Lung microvascular endothelial cell (primary cell): ENCODE measurements at regions not wholly inside any gene's neighbourhood (a gene's known extent, or its start where the extent isn't known, plus 50 kb on each side); places are given as distances from the start of the nearest gene placed in this dataset.
"Not testable (repeated sequence)": the region's sequence is repeated elsewhere in the genome, so short reads cannot be mapped to it uniquely, and the experiment has no call there.

Experiments
- DNase-seq, 2 donors: peaks; one replicate each; pipeline versions ENCODE4 v3.0.0 to v3.0.0-alpha.2; 2010; ENCODE audit warnings: low read depth in 2 of 2

DNA sequence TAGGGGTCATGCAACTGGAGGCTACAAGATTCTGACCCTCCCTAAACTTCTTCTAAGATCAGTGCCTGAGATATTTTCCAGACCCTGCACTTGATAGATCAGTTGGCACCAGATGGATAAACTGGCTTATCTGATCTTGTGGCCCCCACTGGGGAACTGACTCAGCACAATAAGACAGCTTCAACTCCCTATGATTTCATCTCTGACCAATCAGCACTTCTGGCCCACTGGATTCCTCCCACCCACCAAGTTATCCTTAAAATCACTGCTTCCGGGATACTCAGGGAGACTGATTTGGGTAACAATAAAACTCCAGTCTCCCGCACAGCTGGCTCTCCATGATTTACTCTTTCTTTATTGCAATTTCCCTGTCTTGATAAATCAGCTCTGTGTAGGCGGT is 2180.4 kb upstream of the WWC1 start:
- no peak for DNase-seq

DNA sequence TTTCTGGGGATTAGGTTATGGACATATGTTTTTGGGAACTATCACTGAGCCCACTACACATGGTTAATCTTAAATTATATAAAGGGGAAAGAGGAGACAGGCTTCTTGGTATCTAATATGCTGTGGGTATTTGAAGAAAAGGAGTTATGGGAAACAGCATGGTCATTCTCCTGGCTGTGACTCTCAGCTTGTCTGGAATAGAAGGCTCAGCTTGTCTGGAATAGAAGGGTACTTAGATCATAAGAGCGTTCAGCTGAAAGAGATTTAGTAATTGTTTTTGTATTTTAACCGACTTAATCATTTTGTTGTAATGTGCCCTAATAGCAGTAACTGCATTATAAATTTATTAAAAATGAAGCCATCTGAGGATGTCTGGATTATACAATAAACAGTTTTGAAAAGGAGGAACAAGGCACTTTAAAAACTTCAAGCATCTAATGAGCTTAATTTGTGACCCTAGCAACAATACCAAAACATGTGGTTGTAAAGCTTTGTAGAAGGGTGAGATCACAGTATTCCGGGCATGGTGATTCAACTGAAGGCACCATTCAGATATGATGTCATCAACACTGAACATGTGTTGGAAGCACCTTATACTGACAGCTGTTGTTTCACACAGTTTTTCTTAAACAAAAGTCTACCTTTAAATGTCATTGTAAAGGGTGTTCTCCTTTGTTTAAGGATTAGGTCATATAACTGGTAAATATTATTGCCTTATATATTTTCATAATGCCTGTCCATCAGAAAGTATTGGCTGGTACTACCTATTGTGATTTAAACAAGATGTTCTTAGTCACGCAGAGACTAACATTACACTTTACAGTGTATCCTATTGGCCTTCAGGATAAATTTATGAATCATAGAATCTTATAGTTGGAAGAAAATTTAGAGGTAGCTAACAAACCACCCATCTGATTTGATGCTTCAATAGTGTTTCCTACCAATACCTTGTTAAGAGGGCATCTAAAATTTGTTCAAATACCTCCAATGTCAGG is 2174.1 kb upstream of the WWC1 start:
- DNase-seq: no peak

DNA sequence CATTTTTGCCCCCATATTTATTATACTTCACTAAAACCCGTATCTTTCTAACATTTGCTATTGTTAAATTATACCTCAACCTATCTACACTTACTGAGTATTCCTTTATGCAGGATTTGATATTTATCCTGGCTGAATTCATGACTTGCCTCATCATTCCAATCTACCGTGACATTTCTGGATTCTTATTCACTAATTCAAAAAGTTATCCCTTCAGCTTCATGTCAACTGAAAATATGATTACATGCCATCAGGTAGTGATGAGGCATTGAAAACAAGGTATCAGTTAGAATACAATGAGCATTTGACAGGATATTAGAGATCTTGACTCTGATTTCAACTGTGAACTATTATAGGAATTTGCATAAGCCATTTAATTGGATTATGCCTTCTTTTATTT is 2171.9 kb upstream of the WWC1 start:
- DNase-seq: no peak

DNA sequence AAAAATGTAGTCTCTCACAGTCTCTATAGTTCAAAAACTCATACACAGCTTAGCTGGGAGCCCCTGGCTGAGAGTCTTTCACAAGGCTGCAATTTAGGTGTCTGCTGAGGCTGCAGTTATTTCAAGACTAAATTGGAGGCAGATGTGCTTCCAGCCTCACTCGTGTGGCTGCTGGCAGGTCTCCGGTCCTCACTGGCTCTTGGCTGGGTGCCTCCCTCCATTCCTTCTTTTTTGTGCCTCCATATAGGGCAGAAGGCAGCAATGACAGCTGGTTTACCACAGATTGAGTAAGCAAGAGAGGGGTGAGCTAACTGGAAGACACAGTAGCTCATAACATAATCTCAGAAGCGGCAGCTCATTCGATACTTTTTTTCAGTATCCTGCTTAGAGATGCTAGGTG is 2167.7 kb upstream of the WWC1 start:
- no peak for DNase-seq

DNA sequence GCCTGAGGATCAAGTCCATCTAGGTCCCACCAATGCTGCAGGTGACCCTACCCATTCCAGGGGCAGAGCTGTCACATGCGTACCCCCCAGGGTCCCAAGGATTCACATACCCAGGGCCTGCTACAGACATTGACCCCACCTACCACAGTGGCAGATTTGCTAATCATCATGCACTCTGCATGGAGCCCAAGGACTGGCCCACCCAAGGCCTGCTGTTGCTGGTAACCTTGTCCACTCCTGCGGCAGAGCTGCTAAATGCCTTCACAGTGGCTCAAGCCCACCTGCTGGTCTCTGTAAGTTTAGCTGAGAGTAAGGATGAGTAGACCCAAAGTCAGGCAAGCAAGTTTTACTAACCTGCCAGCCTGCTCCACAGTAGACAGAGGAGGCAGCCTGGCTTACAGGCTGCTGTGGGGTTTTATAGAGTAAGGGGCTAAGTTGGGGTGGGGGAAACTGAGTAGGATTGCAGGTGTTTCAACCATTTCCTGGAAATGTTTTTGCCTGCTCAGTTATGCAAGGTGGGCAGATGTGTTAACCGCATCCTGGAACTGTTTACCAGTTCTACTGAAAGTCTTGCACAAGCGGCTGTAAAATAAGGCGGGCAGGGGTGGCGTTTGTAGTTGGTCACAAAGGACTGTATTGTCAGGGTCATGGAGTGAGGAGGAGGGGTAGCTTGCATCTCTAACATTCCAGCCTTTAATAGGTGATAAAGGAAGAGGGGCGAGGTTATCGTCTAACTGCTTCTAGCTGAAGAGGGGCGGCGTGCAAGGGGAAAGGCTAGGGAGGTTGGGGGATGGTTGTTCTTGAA is 2163.5 kb upstream of the WWC1 start:
- no peak for DNase-seq

DNA sequence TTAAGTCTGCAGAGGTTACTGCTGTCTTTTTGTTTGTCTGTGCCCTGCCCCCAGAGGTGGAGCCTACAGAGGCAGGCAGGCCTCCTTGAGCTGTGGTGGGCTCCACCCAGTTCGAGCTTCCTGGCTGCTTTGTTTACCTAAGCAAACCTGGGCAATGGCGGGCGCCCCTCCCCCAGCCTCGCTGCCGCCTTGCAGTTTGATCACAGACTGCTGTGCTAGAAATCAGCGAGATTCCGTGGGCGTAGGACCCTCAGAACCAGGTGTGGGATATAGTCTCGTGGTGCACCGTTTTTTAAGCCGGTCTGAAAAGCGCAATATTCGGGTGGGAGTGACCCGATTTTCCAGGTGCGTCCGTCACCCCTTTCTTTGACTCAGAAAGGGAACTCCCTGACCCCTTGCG is 2146.3 kb upstream of the WWC1 start:
- DNase-seq: not testable (repeated sequence)

DNA sequence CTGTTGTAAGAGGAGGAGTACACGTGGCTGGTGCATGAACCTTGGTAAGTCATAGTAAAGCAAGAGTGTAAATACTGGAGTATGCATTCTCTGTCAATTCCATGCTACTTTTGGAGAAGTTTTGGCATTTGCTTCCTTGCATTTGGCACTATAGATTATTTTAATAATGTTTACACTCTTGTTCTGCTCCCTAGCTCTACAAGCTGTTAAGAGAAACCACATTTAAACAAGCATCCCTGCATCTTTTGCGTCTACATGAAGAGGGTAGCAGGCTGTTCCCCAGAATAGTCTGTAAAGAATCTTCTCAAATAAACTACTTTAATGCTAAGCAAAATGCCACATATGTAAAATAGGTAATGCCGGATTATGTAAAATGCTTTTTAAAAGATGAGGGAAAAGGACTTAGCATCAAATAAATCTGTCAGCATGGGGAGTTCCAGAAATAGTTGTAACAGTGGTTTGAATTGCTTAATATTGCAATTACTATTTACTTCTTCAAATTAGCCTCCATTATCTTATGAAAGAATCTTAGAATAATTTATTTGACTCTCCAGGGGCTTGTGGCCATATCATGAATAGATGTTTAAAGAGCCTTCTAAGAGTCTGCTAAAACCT is 2127.3 kb upstream of the WWC1 start:
- DNase-seq: no peak

DNA sequence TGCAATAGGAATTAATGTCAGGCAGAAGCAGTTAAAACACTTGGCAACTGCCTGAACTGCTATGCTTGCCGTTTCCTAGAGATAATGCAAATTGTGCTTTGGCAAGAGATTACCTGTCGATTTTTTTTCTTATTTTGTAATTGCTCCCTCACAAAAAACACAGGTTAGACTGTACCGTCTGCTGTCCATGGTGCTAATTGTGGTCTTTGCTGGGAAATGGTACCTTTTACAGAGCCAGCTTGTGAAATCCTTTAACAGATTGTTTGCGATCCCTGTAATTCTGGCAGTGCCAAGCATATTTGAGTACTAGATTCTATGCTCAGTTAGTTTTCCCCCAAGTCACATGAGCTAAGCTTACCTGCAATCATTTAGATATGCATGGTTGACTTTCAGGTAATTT is 2125.8 kb upstream of the WWC1 start:
- no peak for DNase-seq

DNA sequence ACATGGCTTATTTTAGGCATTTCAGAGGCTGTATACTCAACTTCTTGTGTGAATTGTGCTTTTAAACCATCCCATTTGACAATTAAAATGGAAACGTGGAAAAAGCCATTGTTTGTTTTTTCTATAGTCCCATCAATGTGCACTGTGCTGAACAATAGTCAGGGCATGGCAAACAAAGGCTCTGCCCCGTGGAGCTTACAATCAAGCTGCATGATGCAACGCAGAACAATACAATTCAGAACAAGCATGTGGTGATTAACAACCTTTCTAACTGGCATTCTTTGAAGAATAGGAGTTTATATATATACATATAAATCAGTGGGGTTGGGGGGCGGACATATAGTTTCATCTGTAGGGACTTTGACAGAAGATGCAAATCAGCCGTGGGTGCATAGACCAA is 2125.4 kb upstream of the WWC1 start:
- DNase-seq: no peak

DNA sequence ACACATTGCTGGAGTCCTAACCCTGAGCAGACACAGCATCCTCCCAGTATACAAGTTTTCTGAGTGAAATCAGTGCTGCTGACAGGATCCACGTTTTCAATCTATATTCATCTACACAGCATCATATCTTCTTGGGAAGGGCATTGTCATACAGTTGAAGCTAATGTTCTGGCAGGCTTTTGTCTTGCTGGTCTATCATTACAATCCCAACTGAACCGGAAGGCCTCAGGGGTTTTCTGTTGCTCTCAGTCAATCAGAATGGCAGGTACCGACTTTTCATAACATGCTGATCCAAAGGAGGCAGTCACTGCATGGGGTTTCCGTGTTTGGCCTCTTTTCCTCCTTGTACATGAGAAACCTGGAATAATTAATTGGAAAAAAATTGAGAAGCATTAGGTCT is 2118.8 kb upstream of the WWC1 start:
- DNase-seq: no peak

DNA sequence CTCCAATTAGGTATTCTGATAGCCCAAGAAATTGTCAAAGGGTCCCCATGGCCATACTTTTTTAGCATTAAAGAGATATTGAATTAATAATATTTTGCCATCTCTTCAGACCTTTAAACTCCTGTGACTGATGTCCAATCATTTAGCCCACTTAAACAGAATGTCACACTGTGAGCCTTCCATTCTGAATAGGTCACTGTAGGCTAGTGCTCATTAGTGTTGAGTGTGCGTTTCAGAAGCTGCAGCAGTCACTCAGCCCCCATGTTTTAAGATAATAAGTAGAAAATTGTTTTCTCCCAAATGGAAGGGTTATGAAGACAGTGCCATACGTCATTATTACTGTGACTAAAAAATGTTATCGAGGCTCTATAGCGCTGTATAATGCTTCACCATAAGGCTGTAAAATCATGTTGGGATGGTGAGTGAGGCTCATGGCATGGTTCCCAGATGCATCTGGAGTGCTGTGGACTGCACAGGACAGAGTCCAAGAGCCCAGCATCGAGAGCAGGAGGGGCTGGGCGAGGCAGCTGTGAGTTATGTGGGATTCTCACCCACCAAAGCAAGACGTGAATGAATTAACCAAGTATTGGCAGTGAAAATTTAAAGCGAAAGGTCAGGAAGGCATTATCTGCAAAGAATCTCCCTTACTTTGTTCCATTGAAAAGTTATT is 2112.9 kb upstream of the WWC1 start:
- no peak for DNase-seq

DNA sequence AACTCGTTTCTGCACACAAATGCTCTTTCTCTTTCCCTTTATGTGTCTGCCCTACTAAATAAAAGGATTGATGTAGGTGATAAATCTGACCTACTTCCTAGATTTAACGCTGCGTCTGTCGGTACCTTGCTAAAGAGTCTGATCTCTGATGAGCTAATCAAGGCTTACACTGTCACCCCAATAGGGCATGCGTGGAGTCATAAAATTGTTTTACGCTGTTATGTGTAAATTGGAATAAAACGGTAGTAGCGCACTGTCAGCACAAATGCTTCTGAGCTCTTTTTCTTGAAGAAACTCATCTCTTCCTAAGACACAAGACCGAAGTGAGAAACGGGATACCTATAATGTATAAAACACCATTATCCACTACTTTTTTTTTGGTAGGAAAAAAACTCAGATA is 2106.3 kb upstream of the WWC1 start:
- DNase-seq: no peak

DNA sequence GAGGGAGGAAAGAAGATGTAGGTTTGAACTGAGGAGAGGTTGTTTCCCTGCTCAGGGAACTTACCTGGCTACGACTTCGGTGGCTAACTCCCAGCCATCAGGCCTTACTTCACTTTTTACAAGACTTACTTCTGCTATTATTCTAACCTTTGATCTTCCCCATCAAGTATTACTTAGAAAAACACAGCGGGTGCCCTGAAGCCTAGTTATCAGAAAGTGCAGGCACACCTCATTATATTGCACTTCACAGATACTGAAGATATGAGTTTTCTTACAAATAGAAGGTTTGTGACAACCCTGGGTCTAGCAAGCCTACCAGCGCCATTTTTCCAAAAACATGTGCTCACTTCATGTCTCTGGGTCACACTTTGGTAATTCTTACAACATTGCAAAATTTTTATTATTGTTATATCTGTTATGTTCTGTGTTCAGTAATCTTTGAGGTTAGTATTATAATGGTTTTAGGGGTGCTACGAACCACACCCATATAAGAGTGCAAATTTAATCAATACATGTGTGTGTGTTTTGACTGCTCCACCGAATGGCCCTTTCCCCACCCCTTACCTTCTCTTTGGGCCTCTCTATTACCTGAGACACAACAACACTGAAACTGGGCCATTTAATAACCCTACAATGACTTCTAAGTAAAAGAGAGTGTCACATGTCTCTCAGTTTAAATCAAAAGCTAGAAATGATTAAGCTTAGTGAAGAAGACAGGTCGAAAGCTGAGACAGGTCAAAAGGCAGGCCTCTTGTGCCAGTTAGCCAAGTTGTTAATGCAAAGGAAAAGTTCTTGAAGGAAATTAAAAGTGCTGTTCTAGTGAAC is 2102.7 kb upstream of the WWC1 start:
- no peak for DNase-seq

DNA sequence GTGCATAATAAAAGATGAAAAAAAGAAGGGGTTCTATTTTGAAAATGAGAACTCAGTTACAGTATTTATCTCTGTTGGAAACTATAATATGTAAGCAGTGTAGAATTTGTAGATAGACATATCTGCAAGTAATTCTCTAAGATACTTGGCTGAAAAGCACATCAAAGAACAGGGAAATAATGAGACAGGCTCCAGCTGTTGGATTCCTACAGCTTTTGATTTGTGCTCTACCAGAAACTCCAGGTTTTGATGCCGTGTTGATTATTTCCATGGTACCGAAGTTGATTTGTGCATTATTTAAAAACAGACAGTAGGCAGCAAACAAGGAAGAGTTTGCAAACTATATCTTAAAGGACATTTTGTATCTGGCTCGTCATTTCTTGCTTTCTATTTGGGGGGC is 2098.7 kb upstream of the WWC1 start:
- no peak for DNase-seq

DNA sequence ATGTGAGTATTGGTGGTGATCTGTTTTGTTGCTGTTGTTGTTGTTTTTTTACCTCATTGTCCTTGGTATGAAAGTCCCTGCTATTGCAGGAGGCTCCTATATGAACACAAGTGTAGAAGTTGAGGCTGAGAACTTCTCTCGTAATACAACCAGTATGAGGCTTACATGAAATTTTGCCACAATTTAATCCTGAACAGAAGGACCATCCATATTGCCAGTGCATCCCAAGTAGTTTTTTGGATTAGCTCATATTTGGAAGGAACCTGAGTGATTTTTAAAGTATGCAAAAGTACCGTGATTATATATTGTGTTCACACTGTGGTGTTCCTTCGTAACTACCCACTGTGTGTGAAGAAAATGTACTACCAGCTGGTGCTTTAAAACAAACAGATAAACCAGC is 2095.5 kb upstream of the WWC1 start:
- DNase-seq: no peak

DNA sequence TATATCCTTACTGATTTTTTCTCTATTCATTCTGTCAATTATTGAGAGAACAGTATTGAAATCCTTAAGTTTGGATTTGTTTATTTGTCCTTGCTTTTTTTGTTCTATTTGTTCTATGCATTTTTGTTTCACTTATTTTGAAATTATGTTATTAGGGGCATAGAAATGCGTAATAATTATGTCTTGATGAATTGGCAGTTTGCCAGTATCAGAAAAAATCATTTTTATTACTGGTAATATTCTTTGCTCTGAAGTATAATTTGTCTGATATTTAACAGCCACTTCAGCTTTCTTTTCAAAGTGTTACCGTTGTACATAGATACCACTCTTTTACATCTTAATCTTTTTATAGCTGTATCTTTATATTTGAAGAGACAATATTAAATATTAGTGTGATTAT is 2090.9 kb upstream of the WWC1 start:
- DNase-seq: no peak

DNA sequence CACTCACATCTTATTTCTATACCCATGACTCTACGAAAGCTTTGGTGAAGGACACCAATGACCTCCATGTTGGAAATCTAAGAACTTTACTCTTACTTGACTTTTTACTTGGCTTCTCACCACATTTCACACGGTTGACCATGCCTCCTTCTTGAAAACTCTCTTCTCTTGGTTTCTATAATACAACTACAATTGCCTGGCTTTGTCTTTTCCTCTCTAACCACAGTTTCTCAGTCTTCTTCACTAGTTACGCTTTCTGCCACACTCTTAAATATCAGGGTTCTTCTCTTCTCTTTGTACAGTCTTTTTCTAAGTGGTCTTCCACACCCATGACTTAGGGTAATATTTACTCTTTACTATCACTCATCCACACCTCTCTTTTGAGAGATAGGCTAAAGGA is 2079.8 kb upstream of the WWC1 start:
- no peak for DNase-seq

DNA sequence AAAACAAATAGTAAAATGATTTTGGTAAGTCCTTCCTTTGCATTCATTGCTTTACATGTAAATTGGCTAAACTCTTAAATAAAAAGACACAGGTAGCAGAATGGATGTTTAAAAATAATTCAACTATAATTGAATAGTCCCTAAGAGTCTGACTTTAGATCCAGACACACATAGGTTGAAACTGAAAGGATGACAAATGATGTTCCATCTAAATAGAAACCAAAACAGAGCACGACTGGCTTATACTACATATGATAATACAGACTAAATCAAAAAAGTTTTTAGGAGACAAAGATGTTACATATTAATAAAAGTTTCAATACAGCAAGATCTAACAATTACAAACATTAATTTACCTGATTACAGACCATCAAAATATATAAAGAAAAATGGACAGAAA is 2055.1 kb upstream of the WWC1 start:
- no peak for DNase-seq

DNA sequence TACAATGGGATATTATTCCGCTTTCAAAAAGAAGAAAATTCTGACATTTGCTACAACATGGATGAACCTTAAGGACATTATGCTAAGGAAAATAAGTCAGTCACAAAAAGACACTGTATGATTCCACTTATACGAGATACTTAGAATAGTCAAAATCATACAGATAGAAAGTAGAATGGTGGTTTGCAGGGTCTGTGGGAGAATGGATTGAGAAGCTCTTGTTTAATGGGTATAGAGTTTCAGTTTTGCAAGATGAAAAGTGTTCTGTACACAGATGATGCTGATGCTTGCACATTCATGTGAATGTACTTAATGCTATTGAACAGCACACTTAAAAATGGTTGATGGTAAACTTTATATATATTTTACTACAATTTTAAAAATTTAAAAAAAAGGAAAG is 2050.7 kb upstream of the WWC1 start:
- no peak for DNase-seq

DNA sequence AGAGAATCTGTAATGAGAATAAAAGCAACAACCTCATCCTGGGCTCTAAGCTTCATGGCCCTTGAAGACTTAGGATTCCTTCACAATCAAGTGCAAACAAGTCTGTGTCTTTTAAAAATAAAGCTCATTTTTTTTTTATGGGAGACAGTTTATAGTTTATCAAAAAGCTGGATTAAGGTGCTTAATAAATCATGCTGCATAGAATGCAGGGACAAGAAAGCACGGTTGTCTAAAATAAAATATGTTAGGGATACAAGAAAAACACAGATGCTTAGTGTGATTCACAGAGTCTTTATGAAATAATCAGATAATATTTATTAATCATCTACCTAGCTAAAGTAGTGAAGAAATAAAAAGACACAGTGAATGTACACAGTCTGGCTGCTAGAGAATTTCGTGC is 2045.9 kb upstream of the WWC1 start:
- DNase-seq: no peak

DNA sequence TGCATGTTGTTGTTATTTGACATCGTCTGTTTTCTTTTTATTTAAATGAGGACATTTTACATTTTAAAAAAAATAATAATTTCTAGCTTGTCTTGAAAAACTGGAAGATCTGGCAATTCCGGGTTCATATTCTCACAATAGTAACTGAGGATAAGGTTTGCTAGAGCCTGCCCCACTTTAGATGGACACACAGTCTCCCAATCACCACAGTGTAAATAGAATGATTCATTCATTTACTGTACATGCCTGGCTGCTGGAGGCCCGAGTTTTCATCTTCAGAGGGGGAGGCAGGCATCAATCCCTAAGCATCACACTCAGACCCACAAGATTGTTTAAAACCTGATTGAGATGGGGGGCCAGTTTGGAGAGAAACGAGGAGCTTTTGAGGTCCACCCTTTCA is 2039.7 kb upstream of the WWC1 start:
- DNase-seq: no peak
